HG02943 (cell line): ENCODE measurements at regions not wholly inside any gene's neighbourhood (a gene's known extent, or its start where the extent isn't known, plus 50 kb on each side); places are given as distances from the start of the nearest gene placed in this dataset.
"Not testable (repeated sequence)": the region's sequence is repeated elsewhere in the genome, so short reads cannot be mapped to it uniquely, and the experiment has no call there.

Experiments used
- ATAC-seq: cut with Tn5 transposase; IDR thresholded peaks from one replicate; pipeline ENCODE4 v1.9.1; 2021; ENCODE audit warnings: mild to moderate bottlenecking, low read depth, moderate library complexity; ENCODE audit not compliant: unreplicated experiment

- ATAC-seq = no peak
Measured at GRCh38 chr4:129968366-129968765, 872.4 kb downstream of the C4orf33 start.

DNA sequence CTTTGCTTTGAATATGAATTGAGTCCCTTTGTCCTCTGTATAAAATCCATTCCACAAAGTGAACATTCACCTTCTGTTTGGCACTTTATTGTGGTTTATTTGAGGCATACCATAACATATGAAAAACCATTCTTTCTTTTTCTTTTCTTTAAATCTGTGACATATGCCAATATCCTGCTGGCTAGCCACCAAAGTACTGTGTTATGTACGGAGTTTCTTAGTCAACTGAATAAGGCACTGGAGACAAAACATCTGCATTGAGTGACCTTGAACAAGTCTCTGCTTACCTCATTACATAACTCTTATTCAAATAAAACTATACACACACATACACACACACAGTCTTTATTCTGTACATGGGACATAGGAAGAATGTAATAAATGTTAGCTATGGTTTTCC, 872.8 kb downstream of the C4orf33 start:
- ATAC-seq = no peak

GRCh38 chr4:129970801-129971200, 874.8 kb downstream of the C4orf33 start:
- no peak for ATAC-seq

- ATAC-seq = no peak
Measured at GRCh38 chr4:129971419-129971818, 875.5 kb downstream of the C4orf33 start.

DNA sequence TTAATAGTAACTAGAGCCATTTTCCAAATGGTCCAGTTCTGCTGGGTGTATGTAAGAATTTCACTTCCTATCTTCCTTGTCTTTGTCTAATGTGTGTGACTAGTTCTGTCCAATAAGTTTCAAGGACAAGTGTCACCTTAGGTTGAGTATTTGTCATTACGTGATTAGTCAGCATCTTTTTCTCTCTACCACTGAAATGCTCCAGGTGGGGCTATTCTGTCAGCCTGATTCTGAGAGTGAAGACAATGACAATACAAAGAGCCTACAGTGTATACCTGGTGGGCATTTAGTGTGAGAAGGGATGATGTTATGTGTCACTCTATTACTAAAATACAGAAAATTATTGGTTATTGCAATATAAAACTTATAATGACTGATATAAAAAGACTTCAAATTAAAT, 876.3 kb downstream of the C4orf33 start:
- no peak for ATAC-seq

DNA sequence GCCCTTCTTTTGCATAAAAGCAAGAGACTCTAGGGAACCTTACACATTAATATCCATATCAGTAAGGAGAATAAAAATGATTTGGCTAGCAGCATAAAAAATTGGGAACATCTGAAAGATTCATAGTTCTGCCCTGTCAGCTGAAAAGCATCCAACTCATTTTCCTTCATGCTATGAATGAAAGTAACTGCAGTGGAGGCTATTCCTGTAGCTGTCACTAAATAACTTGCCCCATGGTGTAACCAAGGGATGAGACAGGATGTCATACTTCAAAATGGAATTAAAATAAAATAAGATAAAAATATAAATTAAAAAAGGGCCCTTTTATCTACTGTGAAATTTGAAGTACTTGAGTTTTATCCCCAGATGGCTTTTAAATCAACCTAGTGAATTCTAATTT, 878.8 kb downstream of the C4orf33 start:
- no peak for ATAC-seq

DNA sequence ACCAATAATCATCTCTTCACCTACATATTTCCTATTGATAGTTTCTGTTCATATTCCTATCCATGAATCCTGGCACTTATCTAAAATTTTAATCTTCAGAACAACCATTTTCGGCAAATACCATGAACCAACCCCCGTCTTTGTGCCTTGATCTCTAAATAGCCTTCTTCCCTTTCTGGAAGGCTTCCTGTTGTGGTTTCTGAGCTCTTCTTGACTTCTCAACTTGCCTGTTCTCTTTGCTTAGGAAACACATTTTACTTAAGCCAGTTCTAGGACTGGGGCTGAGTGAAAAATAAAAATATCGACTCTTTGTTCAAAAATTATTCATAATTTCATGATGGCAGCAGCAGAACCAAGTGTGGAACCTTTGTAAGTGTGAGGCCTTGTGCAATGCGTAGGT, 882.4 kb downstream of the C4orf33 start:
- ATAC-seq = no peak

- ATAC-seq = no peak
Measured at GRCh38 chr4:129988957-129989356, 893.0 kb downstream of the C4orf33 start.

GRCh38 chr4:129994715-129995114, 898.8 kb downstream of the C4orf33 start:
- ATAC-seq = peak; percentile 91

- ATAC-seq = no peak
Measured at GRCh38 chr4:129998436-129999150, 902.6 kb downstream of the C4orf33 start.

GRCh38 chr4:129999156-129999555, 903.2 kb downstream of the C4orf33 start:
- no peak for ATAC-seq

DNA sequence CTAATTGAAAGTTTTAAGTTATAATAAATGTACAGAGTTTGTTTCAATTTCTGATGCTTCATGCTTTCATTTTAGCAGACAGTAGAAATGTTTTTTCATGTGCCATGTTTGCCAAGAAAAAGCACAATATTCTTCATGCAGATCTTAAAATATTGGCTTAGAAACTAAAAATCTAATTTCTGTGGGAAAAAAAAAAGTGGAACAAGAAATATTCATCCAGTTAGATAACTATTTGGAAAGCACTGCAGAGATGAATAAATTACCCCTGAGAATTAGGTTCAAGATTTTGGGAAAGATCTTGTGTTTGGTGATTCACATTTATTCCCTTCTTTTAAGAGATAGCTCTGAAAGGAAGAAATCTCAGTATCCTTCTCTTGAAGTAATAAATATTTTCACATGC, 912.5 kb downstream of the C4orf33 start:
- no peak for ATAC-seq

DNA sequence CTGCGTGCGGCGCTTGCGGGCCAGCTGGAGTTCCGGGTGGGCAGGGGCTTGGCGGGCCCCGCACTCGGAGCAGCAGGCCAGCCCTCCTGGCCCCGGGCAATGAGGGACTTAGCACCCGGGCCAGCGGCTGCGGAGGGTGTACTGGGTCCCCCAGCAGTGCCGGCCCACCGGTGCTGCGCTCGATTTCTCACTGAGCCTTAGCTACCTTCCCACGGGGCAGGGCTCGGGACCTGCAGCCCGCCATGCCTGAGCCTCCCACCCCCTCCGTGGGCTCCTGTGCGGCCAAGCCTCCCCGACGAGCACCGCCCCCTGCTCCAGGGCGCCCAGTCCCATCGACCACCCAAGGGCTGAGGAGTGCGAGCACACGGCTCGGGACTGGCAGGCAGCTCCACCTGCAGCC, 916.9 kb downstream of the C4orf33 start:
- ATAC-seq = not testable (repeated sequence)

DNA sequence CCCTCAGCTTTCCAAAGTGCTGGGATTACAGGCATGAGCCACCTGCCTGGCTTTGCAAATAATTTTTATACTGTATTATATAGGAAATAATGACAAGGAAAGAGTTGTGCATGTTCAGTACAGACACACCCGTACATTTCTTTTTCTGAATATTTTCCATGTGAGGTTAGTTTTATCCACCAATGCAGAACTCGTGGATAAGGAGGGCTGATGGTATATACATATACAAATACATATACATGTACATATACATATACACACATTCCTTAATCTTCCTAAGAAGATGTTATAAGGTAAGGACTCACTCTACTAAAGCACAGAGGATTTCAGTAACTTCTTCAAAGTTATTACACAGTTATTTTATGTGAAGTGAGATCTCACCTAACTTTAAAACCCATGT, 925.8 kb downstream of the C4orf33 start:
- no peak for ATAC-seq

DNA sequence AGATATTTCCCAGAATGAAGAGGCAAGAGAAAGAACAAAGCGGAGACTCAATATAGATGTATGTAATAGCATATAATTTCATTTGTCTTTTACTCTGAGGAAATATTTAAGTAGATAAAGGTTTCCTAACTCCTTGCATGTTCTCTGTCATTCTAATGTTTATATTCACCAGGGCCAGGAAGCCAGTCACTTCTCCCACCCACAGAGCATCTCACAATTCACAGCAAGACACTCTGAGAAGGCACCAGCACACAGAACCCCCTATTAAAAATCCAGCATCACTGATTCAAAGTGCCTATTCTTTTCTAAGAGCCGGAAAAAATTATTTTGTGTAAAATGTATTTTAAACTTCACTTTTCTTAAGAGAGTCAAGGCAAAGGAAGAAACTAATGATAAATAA, 927.1 kb downstream of the C4orf33 start:
- no peak for ATAC-seq

DNA sequence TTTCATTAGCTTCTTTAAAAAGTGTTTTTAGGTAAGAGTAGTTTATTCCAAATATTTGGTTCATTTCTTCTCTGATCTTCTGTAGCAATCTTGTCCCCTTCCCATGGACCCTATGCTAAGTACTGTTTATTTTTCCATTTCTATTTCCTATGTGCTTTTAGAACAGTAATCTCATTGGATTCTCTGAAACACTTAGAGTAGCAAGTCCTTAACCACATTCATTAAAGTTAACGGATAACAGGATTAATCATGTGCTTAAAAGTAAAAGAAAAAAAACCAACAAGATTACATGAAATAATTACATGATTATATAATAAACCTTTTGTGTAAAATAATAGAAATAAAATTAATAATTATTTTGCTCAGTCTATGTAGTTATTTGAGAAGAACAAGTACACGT, 929.7 kb downstream of the C4orf33 start:
- ATAC-seq = no peak

GRCh38 chr4:130026185-130026584, 930.2 kb downstream of the C4orf33 start:
- no peak for ATAC-seq

- no peak for ATAC-seq
Measured at GRCh38 chr4:130027973-130028372, 932.0 kb downstream of the C4orf33 start.

DNA sequence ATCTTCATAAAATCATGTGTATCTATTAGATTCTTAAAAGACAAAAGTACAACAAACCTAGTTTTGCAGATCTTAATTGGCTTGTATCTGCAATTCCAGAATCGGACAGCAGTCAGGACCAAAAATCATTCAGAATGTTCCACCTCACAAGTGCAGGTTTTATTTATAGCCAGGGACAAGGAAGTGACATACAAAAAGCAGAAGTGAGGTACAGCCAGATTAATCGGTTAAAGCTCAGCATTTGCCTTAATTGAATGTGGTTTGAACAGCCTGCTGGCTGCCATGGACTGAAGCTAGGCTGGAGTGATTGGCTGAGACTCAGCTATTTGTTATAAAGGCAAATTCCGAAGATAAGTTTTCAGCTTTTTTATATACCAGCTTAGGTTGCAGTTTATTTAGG, 932.6 kb downstream of the C4orf33 start:
- peak; percentile 91 for ATAC-seq

DNA sequence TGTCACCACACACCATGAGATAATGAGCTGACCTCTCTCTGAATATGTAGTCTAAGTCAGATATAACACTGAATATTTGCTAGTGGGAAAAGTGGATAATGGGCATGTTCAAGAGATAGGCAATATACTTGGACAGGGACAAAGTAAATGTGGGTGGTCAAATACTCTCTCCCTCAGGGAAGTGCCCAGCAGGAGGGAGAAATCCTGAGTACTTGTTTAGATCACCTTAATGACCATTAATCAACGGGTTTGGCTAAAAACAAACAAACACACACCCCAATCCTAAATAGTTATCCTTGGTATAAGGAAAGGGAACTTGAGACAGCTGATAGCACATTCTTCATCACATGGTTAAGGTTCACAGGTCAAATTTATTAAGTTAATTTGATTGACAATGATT, 933.5 kb downstream of the C4orf33 start:
- ATAC-seq = no peak

DNA sequence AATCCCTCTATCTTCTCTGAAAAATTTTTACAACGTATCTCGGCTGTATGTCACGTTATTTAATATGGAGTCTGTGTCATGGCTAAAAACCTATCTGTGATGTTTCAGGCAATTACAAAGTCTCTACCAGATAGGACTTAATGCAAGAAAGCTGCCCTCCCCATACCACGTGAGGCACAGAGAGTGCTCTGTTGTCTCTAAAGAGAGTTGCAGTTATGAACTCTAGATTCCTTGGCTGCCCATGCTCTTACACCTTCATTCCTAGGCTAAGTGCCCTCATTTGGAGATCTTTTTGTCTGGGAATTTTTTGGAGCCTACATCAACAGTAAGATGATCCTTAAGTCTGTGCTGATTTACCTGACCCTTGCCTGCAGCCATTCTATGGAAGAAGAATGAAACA, 935.9 kb downstream of the C4orf33 start:
- ATAC-seq = no peak

DNA sequence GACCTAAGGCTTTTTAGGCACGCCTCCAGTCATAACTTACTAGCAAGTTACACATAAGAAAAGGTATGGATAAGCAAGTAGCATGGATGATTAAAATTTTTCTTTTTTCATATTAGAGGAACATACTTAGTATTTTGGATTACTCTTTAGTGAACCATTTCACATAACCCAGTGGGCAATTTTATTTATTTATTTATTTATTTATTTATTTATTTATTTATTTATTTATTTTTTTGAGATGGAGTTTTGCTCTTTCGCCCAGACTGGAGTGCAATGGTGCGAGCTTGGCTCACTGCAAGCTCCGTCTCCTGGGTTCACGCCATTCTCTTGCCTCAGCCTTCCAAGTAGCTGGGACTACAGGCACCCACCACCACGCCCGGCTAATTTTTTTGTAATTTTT, 937.7 kb downstream of the C4orf33 start:
- ATAC-seq = not testable (repeated sequence)

DNA sequence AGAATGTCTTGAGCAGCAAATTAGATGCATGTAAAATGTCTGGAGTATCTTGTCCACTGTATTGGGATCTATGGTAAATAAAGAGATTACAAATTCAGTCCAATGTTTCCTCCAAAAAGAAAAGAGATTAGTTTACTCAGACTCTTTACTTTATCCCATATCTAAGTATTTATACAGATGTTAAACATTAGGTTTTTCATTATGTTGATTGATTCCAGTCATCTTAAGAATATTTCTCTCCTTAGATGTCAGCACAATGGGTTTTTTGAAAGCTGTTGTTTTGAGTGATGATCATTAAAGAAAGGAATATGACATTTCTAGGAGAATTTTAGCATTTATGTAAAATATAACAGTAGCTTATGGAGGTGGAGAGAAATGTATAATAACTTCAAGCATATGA, 938.9 kb downstream of the C4orf33 start:
- ATAC-seq = no peak
